Astrocyte of the spinal cord (primary cell): ENCODE measurements at regions not wholly inside any gene's neighbourhood (a gene's known extent, or its start where the extent isn't known, plus 50 kb on each side); places are given as distances from the start of the nearest gene placed in this dataset.

Experiments
- DNase-seq: peaks from one replicate; pipeline ENCODE4 v3.0.0; 2011; ENCODE audit warnings: low read depth, low spot score
- H3K4me3 ChIP-seq: 2 replicates; pipeline ENCODE4 v1.5.1; 2011; ENCODE audit warnings: low read depth, mild to moderate bottlenecking, low read length, moderate library complexity
- CTCF ChIP-seq: IDR thresholded peaks from 2 replicates; pipeline ENCODE4 v1.5.1; 2012; ENCODE audit warnings: low read depth, mild to moderate bottlenecking, low read length, inconsistent platforms
- in situ Hi-C: cut with HindIII; loops from 2 replicates; pipeline ENCODE4 v1.10.0; 2017; ENCODE audit warnings: low sequenced_read_pairs

DNA sequence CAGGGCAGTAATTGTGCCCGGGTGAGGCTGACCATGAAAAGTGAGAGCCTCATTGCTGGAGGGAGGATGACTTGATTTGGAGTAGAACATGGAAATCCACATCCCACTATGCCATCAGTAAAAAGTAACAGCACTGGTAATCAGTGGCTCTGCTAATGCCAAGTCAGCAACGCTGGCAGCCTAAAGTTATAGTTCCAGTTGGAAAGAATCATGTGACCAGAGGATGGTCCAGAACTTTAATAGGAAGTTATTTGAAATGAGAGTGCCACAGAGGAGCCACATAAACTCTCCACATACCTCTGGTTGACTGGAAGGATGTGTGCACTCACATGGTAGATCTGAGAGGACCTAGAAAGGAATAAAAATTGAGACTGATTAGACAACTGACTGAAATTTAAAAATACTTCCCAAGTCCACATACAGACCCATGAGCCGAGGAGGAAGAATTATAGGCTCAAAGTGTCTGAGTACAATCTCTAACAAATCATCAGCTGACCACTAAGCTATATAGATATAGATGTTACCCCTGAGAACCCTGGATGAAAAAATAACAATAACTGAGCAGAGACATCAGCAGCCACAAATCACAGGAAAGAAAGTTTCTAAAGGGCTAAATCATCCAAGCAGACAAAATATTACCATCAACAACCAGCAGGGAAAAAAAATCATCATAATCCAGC lies 346.8 kb downstream of the STK39 start:
- no peak for DNase-seq
- no peak overlapping the region for H3K4me3 ChIP-seq
- in situ Hi-C loops = no loop called here
- TF ChIP-seq CTCF = no peak

GRCh38 chr2:167898340-167898739 lies 349.1 kb downstream of the STK39 start:
- no peak for DNase-seq
- TF ChIP-seq CTCF = no peak
- in situ Hi-C loops = no loop called here

GRCh38 chr2:167891841-167892240 lies 355.6 kb downstream of the STK39 start:
- no peak for DNase-seq
- no peak for TF ChIP-seq CTCF
- no peak overlapping the region for H3K4me3 ChIP-seq
- in situ Hi-C loops = no loop called here

More at GRCh38 chr2:167898340-167898739, 349.1 kb downstream of the STK39 start:
- no peak overlapping the region for H3K4me3 ChIP-seq

DNA sequence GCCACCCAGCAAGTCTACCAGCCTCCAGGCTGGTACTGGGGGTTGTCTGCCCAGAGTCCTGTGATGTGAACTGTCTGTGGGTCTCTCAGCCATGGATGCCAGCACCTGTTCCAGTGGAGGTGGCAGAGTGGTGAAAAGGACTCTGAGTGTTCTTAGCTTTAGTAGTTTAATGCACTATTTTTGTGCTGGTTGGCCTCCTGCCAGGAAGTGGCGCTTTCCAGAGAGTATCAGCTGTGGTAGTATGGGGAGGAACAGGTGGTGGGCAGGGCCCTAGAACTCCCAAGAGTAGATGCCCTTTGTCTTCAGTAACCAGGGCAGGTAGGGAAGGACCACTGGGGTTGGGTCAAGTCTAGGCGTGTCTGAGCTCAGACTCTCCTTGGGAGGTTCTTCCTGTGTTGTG lies 356.7 kb downstream of the STK39 start:
- no peak overlapping the region for H3K4me3 ChIP-seq
- TF ChIP-seq CTCF = no peak
- no peak for DNase-seq
- in situ Hi-C loops = no loop called here

GRCh38 chr2:167880415-167880814 lies 367.0 kb downstream of the STK39 start:
- in situ Hi-C loops = no loop called here
- no peak for DNase-seq
- H3K4me3 ChIP-seq = no peak overlapping the region
- no peak for TF ChIP-seq CTCF

GRCh38 chr2:167875529-167875928 lies 371.9 kb downstream of the STK39 start:
- TF ChIP-seq CTCF = no peak
- DNase-seq = no peak
- no peak overlapping the region for H3K4me3 ChIP-seq
- in situ Hi-C loops = no loop called here
